ENCODE measurements at regions not wholly inside any gene's neighbourhood (a gene's known extent, or its start where the extent isn't known, plus 50 kb on each side); places are given as distances from the start of the nearest gene placed in this dataset.
"Not testable (repeated sequence)": the region's sequence is repeated elsewhere in the genome, so short reads cannot be mapped to it uniquely, and the experiment has no call there.

DNA sequence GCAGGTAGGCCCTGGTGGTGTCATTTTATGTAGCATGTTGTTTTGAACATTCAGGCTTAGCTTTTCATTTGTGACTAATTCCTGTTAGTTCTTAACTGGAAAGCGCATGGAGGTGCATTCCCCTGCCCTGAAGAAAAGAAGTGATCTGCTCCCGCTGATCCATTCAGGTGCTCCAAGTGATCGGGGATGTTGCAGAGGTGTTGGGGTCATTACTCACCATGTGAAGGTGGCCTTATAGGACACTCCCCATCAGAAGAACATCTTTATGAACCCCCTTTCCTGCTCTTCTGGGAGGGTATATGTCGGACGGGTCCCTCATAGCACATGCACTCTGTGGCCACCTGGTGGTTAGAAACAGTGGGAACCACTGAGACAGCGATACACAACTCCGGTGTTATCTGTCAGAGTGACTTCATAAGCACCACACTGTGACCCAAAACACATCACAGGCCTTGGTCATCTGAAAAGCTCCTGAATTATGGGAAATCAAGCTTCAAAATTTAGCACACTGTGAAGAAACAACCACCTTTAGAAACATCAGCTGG is 172.5 kb upstream of the NOTCH2NLA start:
- not testable (repeated sequence) for DNase-seq

DNA sequence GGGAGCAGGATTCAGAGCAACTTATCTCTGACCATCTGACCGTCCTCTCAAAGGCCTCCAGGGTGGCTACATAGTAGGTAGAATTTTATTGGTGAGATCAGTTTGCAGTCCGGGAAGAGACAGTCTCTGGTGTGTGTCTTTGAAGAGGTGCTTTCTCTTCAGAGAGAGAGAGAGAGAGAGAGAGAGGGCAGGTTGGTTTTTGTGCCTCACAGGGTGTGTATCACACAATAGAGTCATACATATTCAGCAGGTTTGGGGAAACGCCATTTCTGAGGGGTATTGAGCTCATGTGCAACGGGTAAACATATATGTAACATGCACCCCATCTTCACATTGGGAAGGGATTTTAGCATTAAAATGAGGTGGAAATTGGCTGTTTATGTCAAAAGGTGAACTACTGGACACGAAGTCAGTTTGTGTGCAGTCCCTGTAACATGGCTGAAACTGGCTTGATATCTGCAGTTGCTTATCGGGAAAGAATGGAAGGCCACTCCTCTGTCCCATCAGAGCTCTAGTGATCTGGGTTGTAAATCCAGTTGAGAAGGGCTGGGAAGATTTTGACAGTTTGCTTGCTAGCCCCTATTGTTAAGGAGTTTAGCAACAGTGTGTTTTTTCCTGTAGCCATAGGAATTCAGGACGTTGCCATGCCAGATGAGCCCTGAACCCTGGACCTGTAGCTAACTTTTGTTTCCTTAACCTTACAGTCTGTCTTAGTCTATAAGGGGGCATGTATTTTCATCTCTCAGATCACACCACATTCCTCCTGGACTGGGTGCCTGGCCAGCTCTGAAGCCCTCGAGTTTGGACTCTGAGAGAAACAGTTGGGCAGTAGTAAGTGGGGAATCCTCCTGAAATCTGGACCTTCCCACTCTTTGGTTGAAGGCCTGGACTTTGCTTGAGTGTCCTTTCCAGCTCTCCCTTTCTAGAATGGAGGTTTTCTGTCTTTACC is 171.6 kb upstream of the NOTCH2NLA start:
- DNase-seq: not testable (repeated sequence)

DNA sequence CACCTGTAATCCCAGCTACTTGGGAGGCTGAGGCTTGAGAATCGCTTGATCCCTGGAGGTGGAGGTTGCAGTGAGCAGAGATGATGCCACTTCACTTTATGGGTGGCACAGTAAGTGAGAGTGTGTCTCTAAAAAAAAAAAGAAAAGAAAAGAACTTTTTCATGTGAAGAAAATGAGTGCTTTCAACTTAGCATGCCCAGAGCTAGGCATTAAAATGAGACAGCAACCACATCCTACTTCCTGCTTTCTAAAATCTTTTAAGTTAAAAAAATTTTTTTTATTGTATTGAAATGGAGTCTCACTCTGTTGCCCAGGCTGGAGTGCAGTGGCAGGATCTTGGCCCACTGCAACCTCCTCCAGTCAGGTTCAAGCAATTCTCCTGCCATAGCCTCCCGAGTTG is 170.4 kb upstream of the NOTCH2NLA start:
- not testable (repeated sequence) for DNase-seq

DNA sequence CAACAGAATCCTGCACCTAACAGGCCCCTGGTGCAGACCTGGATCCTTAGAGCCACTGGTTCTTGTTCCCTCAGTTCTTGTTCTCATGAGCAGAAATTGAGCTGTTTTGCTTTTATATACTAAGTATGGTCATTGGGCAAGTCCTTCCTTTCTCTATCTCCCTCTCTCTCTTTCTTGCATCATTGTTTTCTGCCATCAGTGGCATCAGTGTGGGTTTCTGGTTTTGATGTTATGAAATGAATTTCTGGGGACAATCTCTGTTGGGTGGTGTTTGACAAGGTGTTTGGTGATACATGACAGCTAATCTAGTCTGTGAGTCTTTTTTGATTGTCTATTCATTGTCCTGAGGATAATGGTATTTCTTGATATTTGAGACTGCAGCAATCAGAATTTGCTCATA is 168.0 kb upstream of the NOTCH2NLA start:
- not testable (repeated sequence) for DNase-seq

DNA sequence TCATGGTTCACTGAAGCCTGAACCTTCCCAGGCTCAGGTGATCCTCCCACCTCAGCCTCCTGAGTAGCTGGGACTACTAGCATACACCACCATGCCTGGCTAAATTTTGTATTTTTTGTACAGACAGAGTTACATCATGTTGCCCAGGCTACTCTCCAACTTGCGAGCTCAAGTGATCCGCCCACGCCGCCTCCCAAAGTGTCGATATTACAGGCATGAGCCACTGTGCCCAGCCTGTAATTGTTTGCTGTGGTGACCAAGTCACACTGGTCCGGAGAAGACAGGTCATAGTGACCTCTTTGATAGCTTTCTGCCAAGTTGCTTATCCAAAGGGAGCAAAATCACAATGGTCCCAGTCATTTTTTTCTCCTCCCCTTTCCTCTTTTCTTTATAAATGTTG is 167.4 kb upstream of the NOTCH2NLA start:
- not testable (repeated sequence) for DNase-seq

DNA sequence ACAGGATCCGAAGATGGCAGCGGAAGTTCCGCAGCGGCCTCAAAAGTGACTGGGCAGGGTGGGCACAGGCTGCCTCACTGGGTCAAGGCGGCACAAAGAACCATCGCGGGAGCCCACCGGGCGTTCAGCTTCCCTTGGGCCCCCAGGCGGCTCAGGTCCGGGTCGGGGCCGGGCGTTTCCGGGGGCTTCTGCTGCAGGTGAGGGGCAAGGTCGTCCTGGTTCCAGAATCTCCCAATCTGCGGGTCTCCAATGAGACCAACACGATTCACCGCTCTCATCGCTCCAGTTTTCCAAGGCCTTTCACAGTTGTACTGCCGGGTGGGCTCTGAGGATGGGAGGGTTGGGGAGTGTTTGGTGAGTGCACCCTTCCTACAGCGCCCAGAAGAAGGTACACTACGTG is 165.0 kb upstream of the NOTCH2NLA start:
- DNase-seq: not testable (repeated sequence)

DNA sequence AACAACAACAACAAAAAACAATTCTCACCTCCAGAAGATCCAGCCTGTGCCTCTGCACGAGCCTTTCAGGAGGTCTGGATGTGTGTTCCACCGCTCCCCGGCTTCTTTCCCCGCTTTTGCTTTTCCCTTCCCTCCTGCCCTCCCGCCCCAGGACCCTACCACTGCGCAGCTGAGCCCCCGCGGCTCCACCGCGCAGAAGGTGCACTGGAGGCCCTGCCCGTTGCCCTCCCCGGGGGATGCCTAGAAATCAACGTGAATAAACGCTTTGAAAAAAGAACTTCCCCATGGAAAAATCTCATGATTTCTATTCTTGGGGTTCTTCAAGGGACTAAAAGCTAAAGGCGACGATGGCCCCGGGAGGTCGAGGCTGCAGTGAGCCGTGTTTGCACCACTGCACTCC is 164.3 kb upstream of the NOTCH2NLA start:
- DNase-seq: not testable (repeated sequence)

DNA sequence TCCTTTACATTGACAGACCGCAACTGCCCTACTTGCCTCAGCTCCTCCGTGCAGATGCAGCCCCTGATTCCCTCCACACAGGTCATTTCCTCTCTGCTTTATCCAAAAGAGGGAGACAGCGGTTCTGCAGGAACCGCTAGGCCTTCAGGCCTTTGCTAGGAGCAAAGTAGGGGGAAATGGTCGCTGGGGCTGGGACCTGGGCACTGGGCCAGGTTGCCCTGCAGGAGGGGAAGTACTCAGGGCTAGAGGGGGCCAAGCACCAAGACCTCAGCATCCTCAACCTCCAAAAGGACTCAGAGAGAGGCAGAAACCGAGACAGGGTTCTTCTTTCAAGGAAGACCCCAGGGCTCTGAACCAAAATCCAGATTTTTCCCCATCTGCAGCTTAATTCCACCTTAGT is 160.4 kb upstream of the NOTCH2NLA start:
- DNase-seq: not testable (repeated sequence)

DNA sequence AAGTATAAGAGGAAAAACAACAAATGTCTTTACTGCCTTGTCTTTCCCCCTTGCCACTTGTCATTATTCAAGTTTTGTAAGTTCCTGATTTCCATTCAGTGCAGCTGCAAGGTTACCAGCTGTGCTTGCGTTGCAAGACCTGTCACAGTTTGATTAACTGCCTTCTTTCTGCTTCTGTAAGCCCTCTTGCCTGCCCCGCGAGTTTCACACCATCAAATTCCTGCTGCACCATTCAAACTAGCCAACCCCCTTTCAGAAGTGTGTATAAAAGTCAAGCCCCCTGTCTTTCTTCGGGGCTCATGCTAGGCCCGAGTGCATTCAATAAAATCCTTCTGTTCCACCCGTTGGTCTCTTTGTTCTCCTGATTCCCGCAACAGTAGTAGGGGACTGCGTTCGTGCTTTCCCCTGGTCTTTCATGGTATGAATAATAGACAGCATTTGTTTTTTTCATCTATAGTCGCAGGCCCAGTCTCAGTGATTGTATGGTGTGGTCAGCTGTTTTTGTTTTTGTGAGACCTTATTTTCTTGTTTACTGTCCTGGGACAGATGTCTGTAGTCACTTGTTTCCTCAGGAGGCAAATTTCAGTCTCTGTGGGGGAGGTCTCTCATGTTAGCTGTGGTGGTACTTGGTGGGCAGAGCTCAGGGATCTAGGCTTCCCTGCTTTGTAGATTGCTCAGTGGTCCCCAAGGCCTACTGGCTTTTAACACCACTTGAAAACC is 159.1 kb upstream of the NOTCH2NLA start:
- not testable (repeated sequence) for DNase-seq

DNA sequence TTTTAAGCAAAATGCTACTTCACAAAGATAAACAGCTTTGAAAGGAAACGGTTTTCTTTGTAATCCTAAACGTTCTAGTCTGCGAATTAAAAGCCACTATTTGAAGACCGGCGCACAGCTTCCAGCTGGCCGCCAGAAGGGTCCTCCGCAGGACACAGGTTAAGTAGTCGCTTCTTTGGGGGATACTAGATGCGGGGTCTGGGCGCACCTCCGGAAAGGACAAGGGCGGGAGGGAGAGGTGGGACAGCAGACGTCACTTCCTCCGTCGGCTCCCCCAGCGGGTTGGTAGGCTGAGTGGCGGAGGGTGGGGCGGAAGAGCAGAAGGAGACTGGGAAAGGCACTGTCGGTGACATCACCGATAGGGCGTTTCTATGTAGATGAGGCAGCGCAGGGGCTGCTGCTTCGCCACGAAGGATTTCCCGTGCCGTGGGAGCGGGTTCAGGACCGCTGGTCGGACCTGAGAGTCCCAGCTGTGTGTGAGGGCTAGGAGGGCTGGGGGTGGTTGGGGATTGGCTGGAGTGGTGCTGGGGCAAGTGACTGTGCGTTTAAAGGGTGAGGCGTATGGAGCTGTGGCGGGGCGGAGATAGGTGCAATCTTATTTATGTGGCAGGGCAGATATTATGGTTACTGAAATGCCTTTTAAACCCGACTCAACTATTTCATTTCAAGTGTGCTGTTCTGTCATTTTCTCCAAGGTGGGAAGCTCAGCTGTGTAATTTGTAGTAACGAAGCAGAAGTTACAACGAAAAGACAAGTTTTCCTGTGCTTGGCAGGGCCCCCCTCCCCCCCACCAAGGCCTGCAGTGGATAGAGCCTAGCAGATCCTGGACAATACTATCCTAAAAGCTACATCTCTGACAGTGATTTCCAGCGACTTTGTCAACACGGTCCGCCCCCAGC is 158.3 kb upstream of the NOTCH2NLA start:
- DNase-seq: peak; percentile 11

DNA sequence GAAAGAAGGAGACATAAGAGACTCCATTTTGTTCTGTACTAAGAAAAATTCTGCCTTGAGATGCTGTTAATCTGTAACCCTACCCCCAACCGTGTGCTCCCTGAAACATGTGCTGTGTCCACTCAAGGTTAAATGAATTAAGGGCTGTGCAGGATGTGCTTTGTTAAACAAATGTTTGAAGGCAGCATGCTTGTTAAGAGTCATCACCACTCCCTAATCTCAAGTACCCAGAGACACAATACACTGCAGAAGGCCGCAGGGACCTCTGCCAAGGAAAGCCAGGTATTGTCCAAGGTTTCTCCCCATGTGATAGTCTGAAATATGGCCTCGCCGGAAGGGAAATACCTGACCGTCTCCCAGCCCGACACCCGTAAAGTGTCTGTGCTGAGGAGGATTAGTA is 152.4 kb upstream of the NOTCH2NLA start:
- not testable (repeated sequence) for DNase-seq

DNA sequence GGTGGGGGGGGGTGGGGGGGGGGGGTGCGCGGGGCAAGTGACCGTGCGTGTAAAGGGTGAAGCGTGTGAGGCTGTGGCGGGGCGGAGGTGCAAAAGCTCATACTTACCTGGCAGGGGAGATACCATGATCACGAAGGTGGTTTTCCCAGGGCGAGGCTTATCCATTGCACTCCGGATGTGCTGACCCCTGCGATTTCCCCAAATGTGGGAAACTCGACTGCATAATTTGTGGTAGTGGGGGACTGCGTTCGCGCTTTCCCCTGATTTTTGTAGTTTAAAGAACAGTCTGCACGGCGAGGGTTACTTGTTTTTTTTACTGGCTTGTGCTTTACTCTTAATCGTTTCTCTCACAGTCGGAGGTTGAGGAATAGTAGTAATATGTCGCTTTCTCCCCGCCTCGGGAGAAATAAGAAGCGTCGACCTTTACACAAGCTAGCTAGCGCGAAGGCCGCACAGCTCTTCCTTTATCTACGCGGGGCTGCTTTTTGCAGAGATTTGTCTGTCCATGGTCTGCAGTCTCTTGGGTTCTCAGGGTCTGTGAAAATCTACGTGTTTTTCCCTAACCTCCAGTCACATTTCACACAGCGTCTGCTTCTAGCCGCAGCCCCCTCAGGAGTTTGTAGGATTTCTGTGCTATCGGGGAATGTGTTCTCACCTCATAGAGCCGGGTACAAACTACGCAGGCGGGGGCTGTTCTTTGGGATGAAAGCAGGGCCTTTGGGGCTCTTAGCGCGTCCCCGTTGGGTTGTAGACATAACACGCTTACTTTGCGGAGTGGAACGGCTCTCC is 148.1 kb upstream of the NOTCH2NLA start:
- DNase-seq: peak; percentile 20

DNA sequence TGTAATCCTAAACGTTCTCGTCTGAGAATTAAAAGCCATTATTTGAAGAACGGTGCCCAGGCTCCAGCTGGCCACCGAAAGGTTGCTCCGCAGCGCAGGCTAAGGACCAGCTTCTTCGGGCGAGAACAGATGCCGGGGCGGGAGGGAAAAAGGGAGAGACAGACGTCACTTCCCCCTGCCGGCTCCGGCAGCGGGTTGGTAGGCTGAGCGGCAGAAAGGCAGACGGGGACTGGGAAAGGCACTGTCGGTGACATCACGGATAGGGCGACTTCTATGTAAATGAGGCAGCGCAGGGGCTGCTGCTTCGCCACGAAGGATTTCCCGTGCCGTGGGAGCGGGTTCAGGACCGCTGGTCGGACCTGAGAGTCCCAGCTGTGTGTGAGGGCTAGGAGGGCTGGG is 147.5 kb upstream of the NOTCH2NLA start:
- not testable (repeated sequence) for DNase-seq

DNA sequence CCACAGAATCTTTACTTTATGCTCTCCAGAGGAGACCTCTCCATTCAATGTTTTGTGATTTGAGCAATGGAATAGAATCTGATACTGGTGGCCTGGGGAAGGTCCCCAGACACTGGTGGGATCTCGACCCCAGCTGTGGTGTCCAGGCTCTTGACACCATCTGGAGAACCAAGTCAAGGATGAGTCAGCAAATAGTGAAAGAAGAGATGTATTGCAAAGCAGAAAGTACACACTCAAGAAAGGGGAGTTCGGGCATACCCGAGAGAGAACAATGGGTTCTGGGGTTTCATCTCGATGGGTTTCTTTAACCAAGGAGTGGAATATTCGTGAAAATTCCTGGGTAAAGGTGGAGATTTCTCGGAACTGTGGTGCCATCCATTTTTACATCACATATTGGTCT is 146.3 kb upstream of the NOTCH2NLA start:
- DNase-seq: not testable (repeated sequence)

DNA sequence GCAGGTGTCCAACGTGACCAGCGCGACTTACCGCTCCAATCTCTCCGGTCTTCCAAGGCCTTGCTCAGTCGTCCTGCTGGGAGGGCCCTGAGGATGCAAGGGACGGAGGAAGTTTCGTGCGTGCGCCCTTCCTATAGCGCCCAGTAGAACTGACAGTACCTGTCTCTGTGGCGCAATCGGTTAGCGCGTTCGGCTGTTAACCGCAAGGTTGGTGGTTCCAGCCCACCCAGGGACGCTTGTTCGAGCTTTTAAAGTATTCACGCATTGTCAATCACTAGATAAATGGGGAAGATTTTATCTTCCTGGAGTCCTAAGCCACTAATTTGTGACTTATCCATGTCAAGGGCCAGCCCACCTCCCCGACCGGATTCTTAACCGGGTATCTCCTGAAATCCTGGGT is 141.1 kb upstream of the NOTCH2NLA start:
- not testable (repeated sequence) for DNase-seq

DNA sequence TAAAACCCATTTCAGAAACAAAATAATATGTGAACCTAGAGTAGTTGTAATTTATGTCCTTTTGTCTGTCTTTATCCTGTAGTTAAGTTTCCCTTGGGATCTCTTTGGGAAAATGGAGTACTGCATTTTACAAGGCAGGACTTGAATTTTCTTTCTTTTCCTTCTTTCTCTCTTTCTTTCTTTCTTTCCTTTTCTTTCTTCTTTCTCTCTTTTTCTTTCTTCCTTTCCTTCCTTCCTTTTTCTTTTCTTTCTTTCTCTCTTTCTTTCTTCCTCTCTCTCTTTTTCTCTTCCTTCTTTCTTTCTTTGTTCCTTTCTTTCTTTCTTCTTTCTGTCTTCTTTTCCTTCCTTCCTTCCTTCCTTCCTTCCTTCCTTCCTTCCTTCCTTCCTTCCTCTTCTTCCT is 126.6 kb upstream of the NOTCH2NLA start:
- DNase-seq: not testable (repeated sequence)

DNA sequence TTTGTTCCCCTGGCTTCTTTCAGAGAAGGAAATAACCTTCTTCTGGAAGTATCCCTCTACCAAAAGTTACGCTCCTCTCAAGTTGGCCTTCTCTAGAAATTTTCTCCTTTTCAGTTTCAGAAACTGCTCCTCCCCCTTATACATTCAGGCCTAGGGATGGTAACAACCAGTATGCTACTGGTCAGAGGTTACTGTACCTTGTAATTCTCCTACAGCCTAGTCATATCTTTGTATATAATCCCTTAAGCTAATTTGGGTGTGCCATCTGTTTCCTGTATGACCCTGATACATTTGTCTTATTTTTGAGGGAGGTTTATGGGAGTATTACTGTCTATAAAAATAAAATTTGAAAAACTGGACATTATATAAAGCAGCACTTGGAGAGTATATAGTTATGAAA is 98.0 kb upstream of the NOTCH2NLA start:
- not testable (repeated sequence) for DNase-seq

DNA sequence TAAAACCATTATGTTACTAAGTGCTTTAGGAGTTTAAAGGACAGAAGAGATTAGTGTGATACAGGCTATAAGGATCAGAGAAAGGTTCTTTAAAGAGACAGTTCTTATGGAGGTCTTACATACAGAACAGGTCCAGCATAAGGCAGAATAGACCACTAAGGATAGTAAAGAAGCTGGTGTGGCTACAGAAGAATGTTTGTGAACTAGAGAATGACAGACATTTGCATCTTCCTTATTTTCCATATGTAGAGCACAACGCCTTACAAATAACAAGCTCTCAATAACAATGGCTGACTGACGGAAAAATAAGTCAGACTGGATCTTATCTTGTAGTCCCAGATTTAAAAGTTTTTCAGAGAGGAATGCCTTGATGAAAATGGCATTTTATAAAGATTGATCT is 95.6 kb upstream of the NOTCH2NLA start:
- DNase-seq: not testable (repeated sequence)

DNA sequence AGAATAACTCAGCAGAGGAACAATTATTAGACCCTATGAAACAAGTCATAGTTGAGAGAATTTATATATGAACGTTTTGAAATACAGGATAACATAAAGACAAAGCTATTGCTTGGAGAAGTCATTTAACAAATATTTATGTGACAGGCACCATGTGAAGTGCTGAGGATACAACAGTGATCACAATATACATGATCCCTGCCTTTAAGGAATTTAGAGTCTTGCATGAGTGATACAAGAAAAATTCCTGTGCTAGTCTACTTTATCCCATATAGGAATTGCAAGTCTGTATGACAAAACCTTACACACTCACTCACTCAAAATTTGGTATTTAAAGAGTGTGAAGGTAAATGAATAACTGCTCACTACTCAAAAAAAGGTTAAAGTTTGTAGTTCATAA is 94.5 kb upstream of the NOTCH2NLA start:
- not testable (repeated sequence) for DNase-seq

DNA sequence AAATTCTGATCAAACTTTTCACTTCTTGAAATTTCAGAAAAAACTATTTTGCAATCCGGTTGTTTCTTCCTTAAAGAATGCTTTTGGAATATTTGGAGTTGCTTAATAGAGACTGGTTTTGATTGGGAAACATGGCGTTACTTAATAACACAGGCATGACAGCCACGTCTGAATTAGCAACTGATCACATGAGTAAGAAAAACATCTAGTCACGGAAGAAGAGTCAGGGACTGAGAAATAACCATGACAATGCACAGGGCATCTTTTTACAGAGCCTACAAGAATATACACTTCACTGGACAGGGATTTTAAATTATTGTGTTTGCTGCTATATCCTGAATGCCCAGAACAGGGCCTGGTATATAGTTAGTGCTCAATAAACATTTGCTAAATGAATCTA is 94.1 kb upstream of the NOTCH2NLA start:
- DNase-seq: not testable (repeated sequence)

DNA sequence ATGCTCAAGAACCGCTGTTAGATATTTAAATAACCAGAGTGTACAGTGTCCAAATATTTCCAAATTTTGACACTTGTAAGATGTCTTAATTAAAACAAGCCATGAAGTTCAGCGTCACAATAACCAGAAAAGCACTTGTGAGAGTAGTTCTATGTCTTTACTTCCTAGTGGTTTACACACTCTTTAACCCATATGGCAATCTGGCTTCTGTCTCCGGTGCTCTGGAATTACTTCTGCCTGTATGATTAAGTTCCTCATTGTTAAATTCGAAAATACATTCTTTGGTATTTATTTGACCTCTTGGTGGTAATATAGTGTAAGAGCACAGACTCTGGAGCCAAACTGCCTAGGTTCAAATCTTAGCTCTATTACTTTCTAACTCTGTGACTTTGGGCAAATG is 89.9 kb upstream of the NOTCH2NLA start:
- DNase-seq: not testable (repeated sequence)

DNA sequence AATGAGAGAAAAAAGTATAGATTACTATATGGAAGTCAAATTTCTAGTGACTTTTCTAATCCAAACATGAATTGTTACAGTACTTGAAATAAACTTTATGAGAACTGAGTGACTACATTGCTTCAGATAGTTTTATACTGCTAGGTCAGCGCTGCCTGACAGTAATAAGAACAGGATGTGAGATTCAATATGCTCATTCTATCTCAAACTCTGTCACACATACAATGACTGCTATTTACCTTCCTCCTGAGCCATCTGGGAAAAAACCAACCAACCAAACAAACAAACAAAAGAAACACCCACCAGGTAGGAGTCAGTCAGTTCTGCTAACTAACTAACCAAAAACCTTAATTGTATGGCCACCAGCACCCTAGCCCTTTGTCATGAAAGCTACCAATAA is 89.0 kb upstream of the NOTCH2NLA start:
- not testable (repeated sequence) for DNase-seq

Measured in 8988T (cell line).